B cell (primary cell): ENCODE measurements at regions not wholly inside any gene's neighbourhood (a gene's known extent, or its start where the extent isn't known, plus 50 kb on each side); places are given as distances from the start of the nearest gene placed in this dataset.

Experiments used
- ATAC-seq: fragments of 200-7000 bp; cut with Tn5 transposase; one replicate; pipeline ENCODE4 v1.10.0; 2021; ENCODE audit warnings: low read depth, mild to moderate bottlenecking, moderate number of reproducible peaks, moderate library complexity
- CTCF ChIA-PET: fragments of 350-600 bp; sonication (Branson Sonifier 250); formaldehyde crosslinking; loops from one replicate; lab custom pipeline; 2021; ENCODE audit warnings: antibody characterized with exemption, inconsistent platforms; lab: Charles Lee
- POLR2A ChIA-PET: fragments of 350-600 bp; sonication (Branson Sonifier 250); formaldehyde crosslinking; loops from one replicate; lab custom pipeline; 2021; ENCODE audit warnings: antibody characterized with exemption; lab: Charles Lee
- DNase-seq: peaks from one replicate; pipeline ENCODE4 v3.0.0; 2013
- H2AFZ ChIP-seq: 2 replicates; pipeline ENCODE4 v1.6.1; 2012; ENCODE audit warnings: mild to moderate bottlenecking, low read depth, low read length; ENCODE audit not compliant: insufficient read depth, poor library complexity, severe bottlenecking
- H3K27ac ChIP-seq, 2 donors: 1 replicate in 1 of 2; 2 replicates in 1 of 2; pipeline ENCODE4 v1.5.1; 2012 to 2013; ENCODE audit warnings: low read length in 2 of 2, mild to moderate bottlenecking in 2 of 2, moderate library complexity in 1 of 2
- H3K27me3 ChIP-seq, 4 experiments: fragments of 200-600 bp in 1 of 4; sonication (generic) in 1 of 4; replicated peaks in 1 of 4; 1 replicate in 2 of 4; 2 replicates in 2 of 4; pipeline versions ENCODE4 v1.6.1 to v1.7.0; 2013 to 2016; ENCODE audit warnings: low read length in 3 of 4, mild to moderate bottlenecking in 2 of 4, mixed read lengths in 1 of 4, moderate library complexity in 1 of 4; ENCODE audit not compliant: insufficient read depth in 4 of 4, control insufficient read depth in 3 of 4; ENCODE audit errors: control extremely low read depth in 1 of 4
- H3K36me3 ChIP-seq, 2 experiments: replicated peaks in 1 of 2; 1 replicate in 1 of 2; 2 replicates in 1 of 2; pipeline versions ENCODE4 v1.6.1 to v1.7.1; 2013; ENCODE audit warnings: low read length in 1 of 2; ENCODE audit not compliant: insufficient read depth in 2 of 2, control insufficient read depth in 1 of 2; ENCODE audit errors: control extremely low read depth in 1 of 2, extremely low read depth in 1 of 2
- H3K4me1 ChIP-seq, 2 donors: fragments of 200-600 bp in 1 of 2; sonication (generic) in 1 of 2; 1 replicate in 1 of 2; 2 replicates in 1 of 2; pipeline versions ENCODE4 v1.5.1 to v1.6.1; 2013 to 2017; ENCODE audit warnings: low read length in 2 of 2; ENCODE audit not compliant: control insufficient read depth in 2 of 2, insufficient read depth in 2 of 2
- H3K4me2 ChIP-seq: replicated peaks from 2 replicates; pipeline ENCODE3; 2012; ENCODE audit warnings: mild to moderate bottlenecking, low read depth, low read length; ENCODE audit not compliant: poor library complexity, severe bottlenecking
- H3K4me3 ChIP-seq, 5 experiments: fragments of 200-600 bp in 1 of 5; sonication (generic) in 1 of 5; 1 replicate in 3 of 5; 2 replicates in 2 of 5; pipeline versions ENCODE4 v1.5.1 to v1.7.0; 2011 to 2016; ENCODE audit warnings: low read length in 4 of 5, mild to moderate bottlenecking in 4 of 5, low read depth in 2 of 5, control low read depth in 1 of 5, moderate library complexity in 1 of 5; ENCODE audit not compliant: insufficient read depth in 1 of 5; ENCODE audit errors: control extremely low read depth in 1 of 5, extremely low read depth in 1 of 5
- H3K79me2 ChIP-seq: fragments of 200-600 bp; sonication (generic); one replicate; pipeline ENCODE4 v1.6.0; 2016; ENCODE audit warnings: low read length; ENCODE audit not compliant: control insufficient read depth, insufficient read depth
- H3K9ac ChIP-seq: fragments of 200-600 bp; sonication (generic); 2 replicates; pipeline ENCODE4 v1.6.1; 2017; ENCODE audit warnings: mild to moderate bottlenecking, low read length, moderate library complexity
- H3K9me3 ChIP-seq, 3 donors: one replicate each; pipeline versions ENCODE4 v1.6.1 to v1.7.1; 2013; ENCODE audit warnings: low read length in 2 of 3; ENCODE audit not compliant: control insufficient read depth in 2 of 3, insufficient read depth in 1 of 3; ENCODE audit errors: control extremely low read depth in 1 of 3
- H4K20me1 ChIP-seq: 2 replicates; pipeline ENCODE4 v1.6.0; 2012; ENCODE audit warnings: mild to moderate bottlenecking, low read length; ENCODE audit not compliant: insufficient read depth, control insufficient read depth, poor library complexity, severe bottlenecking
- H3K27ac Mint-ChIP-seq: one replicate; pipeline ENCODE4 v1.8.0; 2021; ENCODE audit warnings: mixed read lengths
- H3K27me3 Mint-ChIP-seq: one replicate; pipeline ENCODE4 v1.8.0; 2021; ENCODE audit warnings: mixed read lengths
- H3K4me1 Mint-ChIP-seq: one replicate; pipeline ENCODE4 v1.8.0; 2021; ENCODE audit warnings: mixed read lengths
- H3K4me3 Mint-ChIP-seq: one replicate; pipeline ENCODE4 v1.8.0; 2021; ENCODE audit warnings: mixed read lengths
- H3K9me3 Mint-ChIP-seq: one replicate; pipeline ENCODE4 v1.8.0; 2022; ENCODE audit warnings: mixed read lengths; ENCODE audit not compliant: insufficient read depth
- CTCF ChIP-seq: fragments of 200-600 bp; IDR thresholded peaks from one replicate; pipeline ENCODE4 v1.8.0; 2022; ENCODE audit warnings: antibody characterized with exemption, mild to moderate bottlenecking
- EZH2 ChIP-seq: IDR thresholded peaks from 2 replicates; pipeline ENCODE4 v1.6.1; 2012; ENCODE audit warnings: borderline replicate concordance, low read depth, mild to moderate bottlenecking, moderate library complexity, low read length; ENCODE audit not compliant: insufficient read depth, poor library complexity, severe bottlenecking
- WGBS: methylation state at CpG from one replicate; pipeline ENCODE4 v1.1.5; 2013; ENCODE audit warnings: missing lambda C conversion rate; ENCODE audit not compliant: insufficient coverage; 5-methylcytosine and 5-hydroxymethylcytosine counted together
- intact Hi-C: fragments of 100-400 bp; cut with micrococcal nuclease; formaldehyde crosslinking; loops from one replicate; pipeline ENCODE4 v1.10.0; 2022

GRCh38 chr6:91865889-91866288, 1279.0 kb upstream of the MAP3K7 start:
- no peaks in the 10 kb centered on the region for H3K4me1 Mint-ChIP-seq
- no peaks in the 10 kb centered on the region for H3K27me3 Mint-ChIP-seq
- no CpG with 5 or more reads among the region's 3 CpGs for WGBS
- TF ChIP-seq CTCF = no peak
- Histone ChIP-seq H3K9ac (no peak overlapping the region), H3K79me2 (no peaks in the 10 kb centered on the region), H3K9me3 (peaks cover 0 to 4% (median 0%) of the 10 kb centered on the region in 3 donors), H3K4me2 (no peak overlapping the region), H3K4me1 (no peaks in the 10 kb centered on the region), H3K27ac (no peak overlapping the region), H2AFZ (no peak overlapping the region), H3K4me3 (no peak overlapping the region), H3K36me3 (no peaks in the 10 kb centered on the region), H3K27me3 (no peaks in the 10 kb centered on the region), H4K20me1 (no peaks in the 10 kb centered on the region)
- POLR2A ChIA-PET = no interaction called here
- DNase-seq = no peak
- intact Hi-C loops = no loop called here
- CTCF ChIA-PET = no interaction called here
- H3K4me3 Mint-ChIP-seq = no peak overlapping the region
- no peak for ATAC-seq
- no peaks in the 10 kb centered on the region for H3K9me3 Mint-ChIP-seq
- no peak overlapping the region for H3K27ac Mint-ChIP-seq

- no peaks in the 10 kb centered on the region for H3K4me1 Mint-ChIP-seq
- no peaks in the 10 kb centered on the region for H3K79me2 ChIP-seq
- no peak overlapping the region for H3K27ac Mint-ChIP-seq
- no peak overlapping the region for H3K4me3 ChIP-seq
- H4K20me1 ChIP-seq = no peaks in the 10 kb centered on the region
- no peak overlapping the region for H3K4me3 Mint-ChIP-seq
- H3K27me3 Mint-ChIP-seq = no peaks in the 10 kb centered on the region
- ChIA-PET POLR2A (no interaction called here), CTCF (no interaction called here)
- peaks cover 0 to 4% (median 0%) of the 10 kb centered on the region in 3 donors for H3K9me3 ChIP-seq
- no peak overlapping the region for H3K27ac ChIP-seq
- no CpG with 5 or more reads among the region's 2 CpGs for WGBS
- H3K9ac ChIP-seq = no peak overlapping the region
- DNase-seq (no peak), ATAC-seq (no peak)
- no peak for TF ChIP-seq EZH2
- TF ChIP-seq CTCF = no peak
- H3K36me3 ChIP-seq = no peaks in the 10 kb centered on the region
- H3K27me3 ChIP-seq = no peaks in the 10 kb centered on the region
- intact Hi-C loops = no loop called here
- no peak overlapping the region for H2AFZ ChIP-seq
- H3K9me3 Mint-ChIP-seq = no peaks in the 10 kb centered on the region
- no peaks in the 10 kb centered on the region for H3K4me1 ChIP-seq
- no peak overlapping the region for H3K4me2 ChIP-seq
Observed at GRCh38 chr6:91864911-91865310, 1278.0 kb upstream of the MAP3K7 start.
